Effector memory CD8-positive, alpha-beta T cell (primary cell): ENCODE measurements at regions not wholly inside any gene's neighbourhood (a gene's known extent, or its start where the extent isn't known, plus 50 kb on each side); places are given as distances from the start of the nearest gene placed in this dataset.
A peak's percentile ranks its signal among the peaks of the same experiment; 100 is the strongest.
"Not testable (repeated sequence)": the region's sequence is repeated elsewhere in the genome, so short reads cannot be mapped to it uniquely, and the experiment has no call there.

ENCODE experiments used
- ATAC-seq: fragments of 150-1000 bp; cut with Tn5 transposase; replicated peaks from 2 replicates; pipeline ENCODE4 v1.10.0; 2021; ENCODE audit warnings: mild to moderate bottlenecking, moderate library complexity
- DNase-seq, 3 experiments: peaks; one replicate each; pipeline ENCODE4 v3.0.0; 2021
- H3K27ac Mint-ChIP-seq, 2 donors: one replicate each; pipeline ENCODE4 v1.8.0; 2022; ENCODE audit warnings: mild to moderate bottlenecking in 2 of 2, mixed read lengths in 2 of 2, moderate library complexity in 2 of 2
- H3K27me3 Mint-ChIP-seq, 2 donors: one replicate each; pipeline ENCODE4 v1.8.0; 2022; ENCODE audit warnings: mixed read lengths in 2 of 2
- H3K36me3 Mint-ChIP-seq: one replicate; pipeline ENCODE4 v1.8.0; 2022; ENCODE audit warnings: mild to moderate bottlenecking, moderate library complexity, mixed read lengths; ENCODE audit not compliant: insufficient read depth
- H3K4me1 Mint-ChIP-seq, 2 donors: one replicate each; pipeline ENCODE4 v1.8.0; 2022; ENCODE audit warnings: low read depth in 2 of 2, mixed read lengths in 2 of 2
- H3K4me3 Mint-ChIP-seq, 2 donors: one replicate each; pipeline ENCODE4 v1.8.0; 2022; ENCODE audit warnings: mild to moderate bottlenecking in 2 of 2, mixed read lengths in 2 of 2, moderate library complexity in 2 of 2
- H3K9me3 Mint-ChIP-seq, 2 donors: one replicate each; pipeline ENCODE4 v1.8.0; 2022; ENCODE audit warnings: mixed read lengths in 2 of 2

GRCh38 chr10:45564303-45564959 is 108.1 kb downstream of the ZFAND4 start:
- H3K4me1 Mint-ChIP-seq, result peaks cover 19 to 32% of the 10 kb centered on the region in 2 donors
- H3K4me3 Mint-ChIP-seq, result no peak overlapping the region
- H3K27me3 Mint-ChIP-seq, result no peaks in the 10 kb centered on the region
- no peak for DNase-seq
- no peaks in the 10 kb centered on the region for H3K9me3 Mint-ChIP-seq
- ATAC-seq, result no peak
- peak overlapping the region in 1 of 2 donors; percentile 64 for H3K27ac Mint-ChIP-seq
- H3K36me3 Mint-ChIP-seq, result no peaks in the 10 kb centered on the region

GRCh38 chr10:45561952-45562351 is 110.6 kb downstream of the ZFAND4 start:
- no peak for DNase-seq
- H3K27me3 Mint-ChIP-seq, result no peaks in the 10 kb centered on the region
- ATAC-seq, result no peak
- H3K4me3 Mint-ChIP-seq, result no peak overlapping the region
- peaks cover 28 to 32% of the 10 kb centered on the region in 2 donors for H3K4me1 Mint-ChIP-seq
- H3K36me3 Mint-ChIP-seq, result peaks cover 3% of the 10 kb centered on the region
- H3K9me3 Mint-ChIP-seq, result no peaks in the 10 kb centered on the region
- H3K27ac Mint-ChIP-seq, result no peak overlapping the region

- Mint-ChIP-seq H3K27ac (no peak overlapping the region), H3K4me1 (peaks cover 29 to 37% of the 10 kb centered on the region in 2 donors)
- no peak for ATAC-seq
These were observed 112.3 kb downstream of the ZFAND4 start for GRCh38 chr10:45560262-45560661.

GRCh38 chr10:45558425-45558824 is 114.1 kb downstream of the ZFAND4 start:
- Mint-ChIP-seq H3K27ac (peak overlapping the region; percentile 82 to 84), H3K9me3 (no peaks in the 10 kb centered on the region), H3K36me3 (peaks cover 5% of the 10 kb centered on the region), H3K4me1 (peaks cover 25 to 31% of the 10 kb centered on the region in 2 donors), H3K27me3 (no peaks in the 10 kb centered on the region), H3K4me3 (peak overlapping the region; percentile 4 to 69)
- ATAC-seq (peak; percentile 27), DNase-seq (no peak)

More at GRCh38 chr10:45560262-45560661, 112.3 kb downstream of the ZFAND4 start:
- Mint-ChIP-seq H3K9me3 (no peaks in the 10 kb centered on the region), H3K4me3 (no peak overlapping the region), H3K27me3 (no peaks in the 10 kb centered on the region), H3K36me3 (peaks cover 3% of the 10 kb centered on the region)
- no peak for DNase-seq

- peaks cover 26 to 32% of the 10 kb centered on the region in 2 donors for H3K4me1 Mint-ChIP-seq
- H3K36me3 Mint-ChIP-seq, result peaks cover 5% of the 10 kb centered on the region
- DNase-seq (peak in 1 of 3 experiments; percentile 5), ATAC-seq (peak; percentile 89)
- H3K27me3 Mint-ChIP-seq, result no peaks in the 10 kb centered on the region
- peak overlapping the region; percentile 82 to 84 for H3K27ac Mint-ChIP-seq
- H3K4me3 Mint-ChIP-seq, result peak overlapping the region; percentile 53 to 69
- no peaks in the 10 kb centered on the region for H3K9me3 Mint-ChIP-seq
These were observed 115.2 kb downstream of the ZFAND4 start for GRCh38 chr10:45557275-45557905.

GRCh38 chr10:45555795-45556194 is 116.8 kb downstream of the ZFAND4 start:
- Mint-ChIP-seq H3K36me3 (peaks cover 5% of the 10 kb centered on the region), H3K4me3 (no peak overlapping the region), H3K27ac (no peak overlapping the region), H3K9me3 (no peaks in the 10 kb centered on the region), H3K4me1 (peaks cover 23 to 27% of the 10 kb centered on the region in 2 donors), H3K27me3 (no peaks in the 10 kb centered on the region)
- ATAC-seq, result no peak
- DNase-seq, result no peak

- H3K4me1 Mint-ChIP-seq, result peaks cover 23 to 24% of the 10 kb centered on the region in 2 donors
- not testable (repeated sequence) for H3K27me3 Mint-ChIP-seq, H3K9me3 Mint-ChIP-seq, H3K4me3 Mint-ChIP-seq, DNase-seq, H3K36me3 Mint-ChIP-seq, ATAC-seq, H3K27ac Mint-ChIP-seq
These were observed 117.2 kb downstream of the ZFAND4 start for GRCh38 chr10:45555332-45555731.

- Mint-ChIP-seq H3K27me3 (no peaks in the 10 kb centered on the region), H3K4me1 (peaks cover 23 to 26% of the 10 kb centered on the region in 2 donors), H3K9me3 (no peaks in the 10 kb centered on the region), H3K36me3 (peaks cover 5% of the 10 kb centered on the region), H3K4me3 (no peak overlapping the region), H3K27ac (peak overlapping the region in 1 of 2 donors; percentile 6)
- ATAC-seq (no peak), DNase-seq (no peak)
These were observed 119.0 kb downstream of the ZFAND4 start for GRCh38 chr10:45553613-45554012.

GRCh38 chr10:45553155-45553554 is 119.4 kb downstream of the ZFAND4 start:
- DNase-seq, result no peak
- peaks cover 5% of the 10 kb centered on the region for H3K36me3 Mint-ChIP-seq
- no peak overlapping the region for H3K4me3 Mint-ChIP-seq
- peak overlapping the region in 1 of 2 donors; percentile 6 for H3K27ac Mint-ChIP-seq
- no peak for ATAC-seq
- peaks cover 19 to 22% of the 10 kb centered on the region in 2 donors for H3K4me1 Mint-ChIP-seq
- no peaks in the 10 kb centered on the region for H3K27me3 Mint-ChIP-seq
- H3K9me3 Mint-ChIP-seq, result no peaks in the 10 kb centered on the region

GRCh38 chr10:45552476-45552875 is 120.1 kb downstream of the ZFAND4 start:
- H3K27me3 Mint-ChIP-seq, result no peaks in the 10 kb centered on the region
- ATAC-seq (no peak), DNase-seq (no peak)
- peaks cover 2% of the 10 kb centered on the region for H3K36me3 Mint-ChIP-seq
- H3K4me1 Mint-ChIP-seq, result peaks cover 13 to 17% of the 10 kb centered on the region in 2 donors
- no peaks in the 10 kb centered on the region for H3K9me3 Mint-ChIP-seq
- no peak overlapping the region for H3K27ac Mint-ChIP-seq
- H3K4me3 Mint-ChIP-seq, result no peak overlapping the region

GRCh38 chr10:45550903-45551786 is 121.4 kb downstream of the ZFAND4 start:
- DNase-seq (no peak), ATAC-seq (no peak)
- no peak overlapping the region for H3K4me3 Mint-ChIP-seq
- H3K9me3 Mint-ChIP-seq, result no peaks in the 10 kb centered on the region
- no peak overlapping the region for H3K27ac Mint-ChIP-seq
- H3K4me1 Mint-ChIP-seq, result peaks cover 5 to 7% of the 10 kb centered on the region in 2 donors
- H3K36me3 Mint-ChIP-seq, result peaks cover 2% of the 10 kb centered on the region
- H3K27me3 Mint-ChIP-seq, result no peaks in the 10 kb centered on the region

- Mint-ChIP-seq H3K27ac (no peak overlapping the region), H3K4me1 (peaks cover 3% of the 10 kb centered on the region in 2 donors), H3K27me3 (no peaks in the 10 kb centered on the region), H3K9me3 (no peaks in the 10 kb centered on the region), H3K36me3 (no peaks in the 10 kb centered on the region), H3K4me3 (no peak overlapping the region)
- DNase-seq (no peak), ATAC-seq (no peak)
These were observed 124.5 kb downstream of the ZFAND4 start for GRCh38 chr10:45548068-45548467.

- Mint-ChIP-seq H3K36me3 (no peaks in the 10 kb centered on the region), H3K4me3 (no peak overlapping the region), H3K4me1 (peaks cover 3% of the 10 kb centered on the region in 2 donors), H3K27ac (no peak overlapping the region), H3K9me3 (no peaks in the 10 kb centered on the region), H3K27me3 (no peaks in the 10 kb centered on the region)
- ATAC-seq, result no peak
- no peak for DNase-seq
These were observed 125.4 kb downstream of the ZFAND4 start for GRCh38 chr10:45547207-45547606.
